GM04504 (cell line): ENCODE measurements at regions not wholly inside any gene's neighbourhood (a gene's known extent, or its start where the extent isn't known, plus 50 kb on each side); places are given as distances from the start of the nearest gene placed in this dataset.
"Not testable (repeated sequence)": the region's sequence is repeated elsewhere in the genome, so short reads cannot be mapped to it uniquely, and the experiment has no call there.

ENCODE experiments used
- DNase-seq: peaks from one replicate; pipeline ENCODE4 v3.0.0-alpha.2; 2012; ENCODE audit warnings: low read depth

GRCh38 chr12:9411616-9412268, 196.0 kb downstream of the KLRB1 start:
- not testable (repeated sequence) for DNase-seq

DNA sequence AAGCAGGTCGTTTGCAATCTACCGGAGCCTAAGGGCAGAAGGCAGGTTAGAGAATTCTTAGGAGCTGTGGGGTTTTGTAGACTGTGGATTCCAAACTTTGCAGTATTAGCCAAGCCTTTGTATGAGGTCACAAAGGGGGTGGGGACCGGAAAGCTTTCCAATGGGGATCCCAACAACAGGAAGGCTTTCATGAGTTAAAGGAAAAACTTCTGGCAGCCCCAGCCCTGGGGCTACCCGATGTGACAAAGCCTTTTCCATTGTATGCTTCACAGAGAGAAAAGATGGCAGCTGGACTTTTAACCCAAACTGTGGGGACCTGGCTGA, 199.2 kb upstream of the PZP start:
- DNase-seq = not testable (repeated sequence)

DNA sequence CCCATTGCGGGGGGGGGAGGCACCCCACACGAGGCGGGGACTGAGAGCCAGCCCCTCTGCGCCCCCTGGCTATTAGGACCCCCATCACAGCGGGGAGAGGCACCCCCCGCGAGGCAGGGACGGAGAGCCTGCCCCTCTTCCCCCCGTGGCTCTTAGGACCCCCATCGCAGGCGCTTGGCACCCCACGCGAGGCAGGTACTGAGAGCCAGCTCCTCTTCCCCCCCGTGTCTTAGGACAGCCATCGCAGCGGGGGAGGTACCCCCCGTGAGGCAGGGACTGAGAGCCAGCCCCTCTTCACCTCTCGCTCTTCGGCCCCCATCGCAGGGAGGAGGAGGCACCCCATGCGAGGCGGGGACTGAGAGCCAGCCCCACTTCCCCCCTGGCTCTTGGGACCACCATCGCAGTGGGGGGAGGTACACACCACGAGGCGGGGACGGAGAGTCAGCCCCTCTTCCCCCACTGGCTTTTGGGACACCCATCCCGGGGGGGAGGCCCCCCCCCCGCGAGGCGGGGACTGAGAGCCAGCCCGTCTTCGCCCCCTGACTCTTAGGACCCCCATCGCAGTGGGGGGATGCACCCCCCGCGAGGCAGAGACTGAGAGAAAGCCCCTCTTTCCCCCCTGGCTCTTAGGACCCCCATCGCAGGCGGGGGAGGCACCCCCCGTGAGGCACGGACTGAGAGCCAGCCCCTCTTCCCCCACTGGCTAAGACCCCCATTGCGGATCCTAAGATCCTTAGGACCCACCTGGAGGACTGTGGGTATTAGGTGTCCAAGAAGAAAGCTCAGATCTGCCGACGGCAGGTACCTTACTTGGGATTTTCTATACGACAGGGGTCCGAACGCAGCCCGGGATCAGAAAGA, 198.6 kb upstream of the PZP start:
- no peak for DNase-seq

- no peak for DNase-seq
Measured at GRCh38 chr12:9405886-9406563, 197.8 kb upstream of the PZP start.

DNA sequence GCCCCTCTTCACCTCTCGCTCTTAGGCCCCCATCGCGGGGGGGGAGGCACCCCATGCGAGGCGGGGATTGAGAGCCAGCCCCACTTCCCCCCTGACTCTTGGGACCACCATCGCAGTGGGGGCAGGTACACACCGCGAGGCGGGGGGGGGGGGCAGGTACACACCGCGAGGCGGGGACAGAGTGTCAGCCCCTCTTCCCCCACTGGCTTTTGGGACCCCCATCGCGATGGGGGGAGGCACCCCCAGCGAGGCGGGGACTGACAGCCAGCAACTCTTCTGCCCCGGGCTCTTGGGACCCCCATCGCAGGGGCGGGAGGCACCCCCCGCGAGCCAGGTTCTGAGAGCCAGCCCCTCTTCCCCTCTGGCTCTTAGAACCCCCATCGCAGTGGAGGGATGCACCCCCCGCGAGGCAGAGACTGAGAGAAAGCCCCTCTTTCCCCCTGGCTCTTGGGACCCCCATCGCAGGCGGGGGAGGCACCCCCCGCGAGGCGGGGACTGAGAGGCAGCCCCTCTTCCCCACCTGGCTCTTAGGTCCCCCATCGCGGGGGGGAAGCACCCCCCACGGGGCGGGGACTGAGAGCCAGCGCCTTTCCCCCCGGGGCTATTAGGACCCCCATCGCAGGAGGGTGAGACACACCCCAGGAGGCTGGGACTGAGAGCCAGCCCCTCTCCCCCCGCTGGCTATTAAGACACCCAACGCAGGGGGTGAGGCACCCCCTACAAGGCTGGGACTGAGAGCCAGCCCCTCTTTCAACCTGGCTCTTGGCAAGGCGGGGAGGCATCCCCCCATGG, 196.5 kb upstream of the PZP start:
- DNase-seq = no peak

GRCh38 chr12:9404031-9404430, 195.8 kb upstream of the PZP start:
- DNase-seq = no peak

DNA sequence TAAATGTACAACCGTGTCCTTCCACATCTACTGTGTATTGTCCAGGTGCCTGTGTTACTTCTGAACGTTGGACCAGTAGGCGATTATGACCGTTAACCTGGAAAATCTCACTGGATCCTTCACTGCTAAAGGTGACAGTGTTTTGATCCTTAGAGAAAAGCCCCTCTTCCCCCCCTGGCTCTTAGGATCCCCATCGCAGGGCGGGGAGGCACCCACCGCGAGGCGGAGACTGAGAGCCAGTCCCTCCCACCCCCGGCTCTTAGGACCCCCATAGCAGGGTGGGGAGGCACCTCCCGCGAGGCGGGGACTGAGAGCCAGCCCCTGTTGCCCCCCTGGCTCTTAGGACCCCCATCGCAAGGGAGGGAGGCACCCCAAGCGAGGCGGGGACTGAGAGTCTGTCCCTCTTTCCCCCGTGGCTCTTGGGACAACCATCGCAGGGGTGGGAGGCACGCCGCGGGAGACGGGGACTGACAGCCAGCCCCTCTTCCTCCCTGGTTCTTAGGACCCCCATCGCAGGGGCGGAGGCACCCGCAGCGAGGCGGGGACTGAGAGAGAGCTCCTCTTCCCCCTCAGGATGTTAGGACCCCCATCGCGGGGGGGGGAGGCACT, 194.3 kb upstream of the PZP start:
- not testable (repeated sequence) for DNase-seq

DNA sequence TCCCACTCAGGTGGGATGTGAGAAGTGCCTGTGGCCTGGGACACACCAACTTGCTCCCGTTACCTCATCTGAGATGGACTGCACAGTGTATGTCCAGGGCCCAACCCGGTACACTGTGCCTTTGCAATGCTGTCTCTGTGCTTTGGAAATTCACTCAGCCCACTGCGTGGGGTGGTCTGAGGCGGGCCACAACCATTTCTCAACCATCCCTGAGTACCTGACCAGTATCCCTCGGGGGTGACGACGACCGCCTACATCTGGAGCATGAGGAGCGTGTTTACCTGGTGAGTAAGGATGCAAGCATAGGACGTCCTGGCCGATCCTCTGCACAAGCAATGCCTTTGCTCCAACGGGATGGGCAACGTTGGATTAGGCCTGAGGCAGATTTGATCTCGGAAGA, 188.2 kb upstream of the PZP start:
- not testable (repeated sequence) for DNase-seq

GRCh38 chr12:9395220-9395619, 187.0 kb upstream of the PZP start:
- not testable (repeated sequence) for DNase-seq

DNA sequence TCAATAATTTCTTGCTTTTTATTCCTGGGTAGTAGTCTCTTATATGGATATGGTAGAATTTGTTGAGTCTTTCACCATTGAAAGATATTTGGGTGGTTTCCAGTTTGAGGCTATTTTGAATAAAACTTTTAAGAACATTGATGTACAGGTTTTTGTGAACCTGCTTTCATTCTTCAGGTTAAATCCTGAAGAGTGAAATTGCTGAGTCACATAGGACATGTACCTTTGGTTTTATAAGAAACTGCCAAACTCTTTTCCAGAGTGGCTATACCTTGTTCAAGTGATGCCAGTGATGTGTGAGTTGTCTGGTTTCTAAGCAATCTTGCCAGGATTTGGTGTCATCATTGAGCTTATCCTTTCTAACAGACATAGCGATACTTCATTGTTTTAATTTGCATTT, 184.6 kb upstream of the PZP start:
- no peak for DNase-seq

DNA sequence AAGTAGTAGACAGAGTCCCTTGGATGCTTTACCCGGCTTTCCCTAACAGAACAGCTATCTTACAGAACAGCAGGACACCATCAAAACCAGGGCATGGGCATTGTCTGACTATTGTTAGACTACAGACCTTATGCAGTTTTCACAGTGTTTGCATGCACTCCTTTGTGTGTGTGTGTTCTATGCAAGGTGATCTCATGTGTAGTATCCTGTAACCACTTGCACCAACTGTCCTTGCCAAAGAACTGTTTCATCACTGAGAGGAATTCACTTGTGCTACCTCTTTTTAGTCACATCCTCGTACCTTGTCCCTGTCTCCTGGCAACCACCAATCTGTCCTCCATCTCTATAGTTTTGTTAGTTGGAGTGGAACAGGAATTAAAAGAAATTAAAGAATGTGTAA, 183.6 kb upstream of the PZP start:
- DNase-seq = no peak

DNA sequence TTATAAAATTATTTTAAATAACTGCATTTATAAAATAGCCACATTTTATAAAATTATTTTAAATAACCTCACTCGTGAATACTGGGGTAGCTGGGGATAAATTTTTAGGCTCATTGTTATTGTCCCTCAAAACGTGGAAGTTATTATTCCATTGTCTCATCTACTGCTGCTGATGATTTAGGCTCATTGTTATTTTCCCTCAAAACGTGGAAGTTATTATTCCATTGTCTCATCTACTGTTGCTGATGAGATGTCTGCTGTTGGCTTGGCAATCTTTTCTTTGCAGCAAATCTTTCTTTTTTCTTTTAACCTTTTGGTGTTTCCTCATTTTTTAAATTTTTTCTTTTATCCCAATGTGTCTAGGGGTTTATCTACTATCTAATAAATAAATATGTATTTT, 182.6 kb upstream of the PZP start:
- no peak for DNase-seq

DNA sequence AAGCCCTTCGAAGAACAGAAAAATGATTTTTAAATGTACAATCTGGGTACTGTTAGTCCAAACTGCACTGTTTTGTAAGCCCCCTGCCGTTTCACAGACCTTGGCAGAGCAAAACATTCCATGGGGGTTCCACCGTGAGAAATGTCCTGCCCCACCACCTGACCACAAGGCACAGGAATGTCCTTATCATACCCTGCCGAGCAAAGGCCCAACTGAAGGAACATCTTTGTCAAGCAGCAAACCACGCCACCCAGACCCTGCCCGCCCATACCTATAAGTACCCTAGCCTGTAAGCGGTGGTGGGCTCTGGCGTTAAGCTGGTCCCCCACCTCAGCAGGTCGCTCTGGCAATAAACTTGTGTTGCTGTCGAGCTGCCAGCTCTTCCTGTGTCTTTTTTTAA, 181.6 kb upstream of the PZP start:
- DNase-seq = no peak

DNA sequence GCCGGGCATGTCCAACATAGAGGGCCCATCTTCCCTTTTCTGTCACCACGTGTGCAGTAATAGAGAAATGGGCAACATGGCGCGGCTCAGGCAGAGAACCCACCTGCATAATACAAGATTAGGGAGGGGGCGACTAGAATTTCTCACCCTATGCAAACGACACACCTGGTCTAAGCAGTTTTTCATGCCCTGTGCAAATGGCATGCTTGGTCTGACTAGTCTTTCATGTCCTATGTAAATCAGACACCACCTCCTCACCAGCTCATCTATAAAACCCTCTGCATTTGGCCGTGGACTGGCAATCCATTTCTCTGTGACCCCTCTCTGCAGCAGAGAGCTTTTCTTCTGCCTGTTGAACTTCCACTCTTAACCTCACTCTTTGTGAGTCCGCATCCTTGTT, 180.2 kb upstream of the PZP start:
- no peak for DNase-seq

DNA sequence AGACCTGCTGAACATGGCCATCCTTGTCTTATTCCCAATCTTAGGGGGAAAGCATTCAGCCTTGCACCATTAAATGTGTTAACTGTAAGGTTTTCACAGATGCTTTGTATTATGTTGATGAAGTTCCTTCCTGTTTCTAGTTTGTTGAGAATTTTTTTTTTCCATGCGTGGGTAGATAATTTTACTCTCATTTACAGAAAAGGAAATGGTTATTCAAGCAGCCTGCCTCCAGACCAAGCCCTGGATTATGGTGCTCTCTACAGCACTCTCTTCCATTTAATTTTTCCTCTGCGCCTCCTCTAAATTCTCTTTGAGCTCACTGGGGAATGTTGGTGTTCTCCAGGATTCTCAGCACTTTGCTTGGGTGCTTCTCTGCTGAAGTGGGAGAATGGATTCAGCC, 179.3 kb upstream of the PZP start:
- no peak for DNase-seq

DNA sequence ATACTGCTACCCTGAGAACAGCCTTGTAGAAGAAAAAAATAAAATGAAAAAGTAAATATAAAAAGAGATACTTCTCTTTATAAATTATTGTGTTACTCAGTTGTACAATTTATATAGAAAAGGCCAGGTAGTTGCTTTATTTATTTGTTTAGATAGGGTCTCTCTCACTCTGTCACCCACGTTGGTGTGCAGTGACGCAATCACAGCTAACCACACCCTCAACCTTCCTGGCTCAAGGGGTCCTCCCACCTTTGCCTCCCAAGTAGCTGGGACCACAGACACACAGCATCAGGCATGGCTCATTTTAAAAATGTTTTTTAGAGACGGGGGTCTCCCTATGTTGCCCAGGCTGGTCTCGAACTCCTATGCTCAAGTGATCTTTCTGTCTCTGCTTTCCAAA, 175.4 kb upstream of the PZP start:
- DNase-seq = no peak

- DNase-seq = no peak
Measured at GRCh38 chr12:9381619-9382018, 173.4 kb upstream of the PZP start.

- DNase-seq = no peak
Measured at GRCh38 chr12:9380650-9381049, 172.5 kb upstream of the PZP start.

DNA sequence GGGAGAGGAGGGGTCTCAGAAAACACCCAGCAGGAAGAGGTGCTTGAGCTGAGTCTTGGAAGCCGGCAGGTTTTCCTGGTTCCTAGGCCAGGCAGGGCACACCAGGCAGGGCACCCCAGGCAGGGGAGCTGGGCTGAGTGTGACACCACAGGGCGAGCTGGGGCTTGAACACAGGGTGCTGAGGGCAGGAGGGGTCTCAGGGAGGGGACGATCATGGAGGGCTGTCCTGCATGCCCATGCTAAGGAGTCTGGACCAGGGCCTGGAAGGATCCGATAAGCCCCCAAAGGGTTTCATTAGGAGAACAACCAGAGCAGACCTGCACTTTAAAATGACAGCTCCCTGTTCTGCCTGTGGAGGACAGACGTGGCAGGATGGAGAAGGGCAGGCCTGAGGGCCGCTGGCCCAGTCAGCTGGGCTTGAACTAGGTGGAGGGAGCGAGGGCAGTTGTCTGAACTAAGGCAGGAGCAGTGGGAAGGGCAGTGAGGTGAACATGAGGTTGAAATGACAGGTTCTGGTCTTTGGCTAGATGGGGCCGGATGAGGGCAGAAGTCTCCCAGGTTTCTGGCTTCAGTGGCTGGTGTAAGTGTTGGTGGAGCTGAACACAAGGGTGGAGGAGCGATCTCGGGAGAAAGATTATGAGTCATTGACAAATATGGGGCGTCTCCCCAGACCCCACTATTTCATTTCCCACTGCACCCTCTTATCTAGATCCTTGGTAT, 171.0 kb upstream of the PZP start:
- DNase-seq = no peak

- no peak for DNase-seq
Measured at GRCh38 chr12:9378430-9378835, 170.2 kb upstream of the PZP start.

DNA sequence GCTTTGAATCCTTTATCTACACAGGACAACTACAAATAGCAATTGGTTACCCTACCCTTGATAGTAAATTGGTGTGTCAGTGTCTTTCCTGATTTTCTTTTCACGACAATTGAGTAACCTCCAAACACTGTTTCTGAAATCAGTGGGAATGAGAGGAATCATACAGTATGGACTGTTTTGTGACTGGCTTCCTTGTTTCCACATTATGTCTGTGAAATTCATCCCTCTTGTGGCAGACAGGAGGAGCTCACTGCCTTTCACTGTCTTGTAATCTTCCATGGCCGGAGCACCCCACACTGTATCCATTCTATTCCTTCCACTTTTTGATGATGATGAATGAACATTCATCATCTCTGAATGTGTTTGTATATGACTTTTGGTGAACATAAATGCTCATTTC, 164.0 kb upstream of the PZP start:
- DNase-seq = no peak
